Thoracic aorta (tissue), 2 donors: ENCODE measurements at regions not wholly inside any gene's neighbourhood (a gene's known extent, or its start where the extent isn't known, plus 50 kb on each side); places are given as distances from the start of the nearest gene placed in this dataset.

Experiments used
- ATAC-seq: fragments of 150-250 bp; one replicate; pipeline ENCODE4 v1.8.0; 2017; ENCODE audit warnings: low read depth; ENCODE audit not compliant: insufficient number of reproducible peaks, low FRiP score
- DNase-seq: peaks from one replicate; pipeline ENCODE4 v3.0.0-alpha.2; 2020; ENCODE audit warnings: low spot score
- H3K27ac ChIP-seq, 2 donors: fragments of 200-600 bp; sonication (generic); 1 replicate in 1 of 2; 2 replicates in 1 of 2; pipeline ENCODE4 v1.5.1; 2016; ENCODE audit warnings: mild to moderate bottlenecking in 2 of 2, moderate library complexity in 2 of 2
- H3K27me3 ChIP-seq: fragments of 200-600 bp; sonication (generic); replicated peaks from 2 replicates; pipeline ENCODE4 v1.6.0; 2016; ENCODE audit warnings: mild to moderate bottlenecking; ENCODE audit not compliant: insufficient read depth
- H3K36me3 ChIP-seq: fragments of 200-600 bp; sonication (generic); one replicate; pipeline ENCODE4 v1.5.1; 2016
- H3K4me1 ChIP-seq, 2 donors: fragments of 200-600 bp; sonication (generic); 1 replicate in 1 of 2; 2 replicates in 1 of 2; pipeline versions ENCODE4 v1.5.1 to v1.6.0; 2016; ENCODE audit warnings: low read depth in 2 of 2, mild to moderate bottlenecking in 1 of 2; ENCODE audit not compliant: control insufficient read depth in 1 of 2
- H3K4me3 ChIP-seq: fragments of 200-600 bp; sonication (generic); 2 replicates; pipeline ENCODE4 v1.5.1; 2016; ENCODE audit warnings: mild to moderate bottlenecking
- H3K9me3 ChIP-seq: fragments of 200-600 bp; sonication (generic); 2 replicates; pipeline ENCODE4 v1.5.1; 2016
- TF ChIP-seq, protein P1 (sequence below): fragments of 200-600 bp; sonication (generic); IDR thresholded peaks from one replicate; pipeline ENCODE4 v1.5.1; 2019; ENCODE audit warnings: antibody characterized with exemption

DNA sequence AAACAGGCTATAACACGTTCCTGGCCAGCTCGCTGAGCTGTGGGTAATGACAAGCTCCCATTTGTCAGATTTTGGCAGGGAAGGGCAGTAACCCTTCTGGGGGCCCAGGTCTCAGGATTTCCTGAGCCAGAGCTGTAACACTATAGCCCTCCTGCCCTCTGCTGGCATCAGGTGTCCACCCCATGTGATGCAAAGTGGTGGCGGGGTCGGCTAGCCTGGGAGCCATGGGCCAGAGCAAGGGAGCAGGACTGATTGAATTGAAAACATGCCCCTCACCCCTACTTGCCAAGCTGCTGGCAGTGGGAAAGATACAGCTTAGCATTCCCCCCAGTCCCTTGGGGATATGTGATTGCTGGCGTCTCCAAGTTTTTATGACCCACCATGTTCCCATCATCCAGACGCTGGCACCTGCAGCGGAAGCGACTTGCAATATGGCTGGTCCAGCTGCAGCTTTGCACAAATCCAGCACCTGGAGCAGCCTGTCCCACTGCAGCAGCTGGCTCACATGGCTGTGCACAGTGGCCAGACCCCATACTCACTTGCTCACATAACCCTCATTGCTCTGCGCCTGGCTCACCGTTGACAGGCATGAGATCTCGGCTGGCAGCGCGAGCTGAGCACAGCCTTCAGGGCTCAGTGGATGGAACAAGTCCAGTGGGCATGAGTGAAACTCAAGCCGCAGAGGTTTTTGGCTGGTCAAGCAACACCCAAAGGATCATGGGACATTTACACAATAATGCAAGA, 1147.8 kb downstream of the JRKL start:
- Histone ChIP-seq H3K36me3 (no peaks in the 10 kb centered on the region), H3K4me1 (no peaks in the 10 kb centered on the region), H3K27me3 (no peaks in the 10 kb centered on the region), H3K27ac (no peak overlapping the region), H3K9me3 (no peaks in the 10 kb centered on the region), H3K4me3 (no peak overlapping the region)
- TF ChIP-seq, protein P1, sequence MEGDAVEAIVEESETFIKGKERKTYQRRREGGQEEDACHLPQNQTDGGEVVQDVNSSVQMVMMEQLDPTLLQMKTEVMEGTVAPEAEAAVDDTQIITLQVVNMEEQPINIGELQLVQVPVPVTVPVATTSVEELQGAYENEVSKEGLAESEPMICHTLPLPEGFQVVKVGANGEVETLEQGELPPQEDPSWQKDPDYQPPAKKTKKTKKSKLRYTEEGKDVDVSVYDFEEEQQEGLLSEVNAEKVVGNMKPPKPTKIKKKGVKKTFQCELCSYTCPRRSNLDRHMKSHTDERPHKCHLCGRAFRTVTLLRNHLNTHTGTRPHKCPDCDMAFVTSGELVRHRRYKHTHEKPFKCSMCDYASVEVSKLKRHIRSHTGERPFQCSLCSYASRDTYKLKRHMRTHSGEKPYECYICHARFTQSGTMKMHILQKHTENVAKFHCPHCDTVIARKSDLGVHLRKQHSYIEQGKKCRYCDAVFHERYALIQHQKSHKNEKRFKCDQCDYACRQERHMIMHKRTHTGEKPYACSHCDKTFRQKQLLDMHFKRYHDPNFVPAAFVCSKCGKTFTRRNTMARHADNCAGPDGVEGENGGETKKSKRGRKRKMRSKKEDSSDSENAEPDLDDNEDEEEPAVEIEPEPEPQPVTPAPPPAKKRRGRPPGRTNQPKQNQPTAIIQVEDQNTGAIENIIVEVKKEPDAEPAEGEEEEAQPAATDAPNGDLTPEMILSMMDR = no peak
- DNase-seq (no peak), ATAC-seq (no peak)

- DNase-seq (no peak), ATAC-seq (no peak)
- Histone ChIP-seq H3K4me1 (no peaks in the 10 kb centered on the region), H3K27ac (no peak overlapping the region), H3K9me3 (no peaks in the 10 kb centered on the region), H3K27me3 (no peaks in the 10 kb centered on the region), H3K36me3 (no peaks in the 10 kb centered on the region), H3K4me3 (no peak overlapping the region)
- TF ChIP-seq, protein P1 = no peak
Measured at GRCh38 chr11:97544431-97544830, 1154.6 kb downstream of the JRKL start.

DNA sequence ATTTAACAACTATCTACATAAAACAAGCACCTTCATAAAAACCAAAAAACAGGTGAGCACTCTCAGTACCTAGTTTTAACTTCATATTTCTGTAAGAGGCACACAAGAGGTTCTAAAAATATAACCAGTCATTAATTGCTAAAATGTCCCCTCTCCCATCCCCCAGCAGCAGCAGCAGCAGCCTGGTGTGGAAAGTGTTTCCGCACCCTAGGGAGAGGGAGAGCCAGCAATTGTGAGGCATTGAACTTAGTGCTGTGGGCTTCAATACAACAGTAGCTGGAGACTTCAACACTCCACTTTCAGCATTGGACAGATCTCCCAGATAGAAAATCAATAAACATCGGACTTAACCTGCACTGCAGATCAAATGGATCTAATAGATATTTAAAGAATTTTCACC, 1158.5 kb downstream of the JRKL start:
- TF ChIP-seq, protein P1 = no peak
- Histone ChIP-seq H3K27ac (no peak overlapping the region), H3K36me3 (no peaks in the 10 kb centered on the region), H3K27me3 (no peaks in the 10 kb centered on the region), H3K4me3 (no peak overlapping the region), H3K9me3 (no peaks in the 10 kb centered on the region), H3K4me1 (no peaks in the 10 kb centered on the region)
- DNase-seq = no peak
- no peak for ATAC-seq

DNA sequence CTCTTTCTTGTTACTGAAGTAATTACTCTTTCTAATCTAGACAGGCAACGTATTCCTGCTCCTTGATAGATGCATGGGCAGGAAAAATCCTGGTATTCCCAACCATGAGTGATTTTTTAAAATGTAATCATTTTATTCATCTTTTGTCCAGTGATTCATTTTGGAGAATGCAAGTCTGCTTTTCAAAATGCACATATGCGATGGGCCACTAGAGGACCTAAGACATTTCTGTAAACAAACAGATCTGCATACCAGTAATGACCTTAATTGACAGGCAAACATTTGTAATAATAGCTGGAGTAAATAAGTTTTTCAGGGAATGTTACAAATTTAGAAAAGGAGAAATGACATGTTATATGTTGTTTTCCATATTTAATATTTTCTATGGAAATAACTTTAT, 1167.6 kb downstream of the JRKL start:
- DNase-seq (no peak), ATAC-seq (no peak)
- TF ChIP-seq, protein P1 = no peak
- Histone ChIP-seq H3K4me1 (no peaks in the 10 kb centered on the region), H3K27ac (no peak overlapping the region), H3K27me3 (no peaks in the 10 kb centered on the region), H3K4me3 (no peak overlapping the region), H3K9me3 (no peaks in the 10 kb centered on the region), H3K36me3 (no peaks in the 10 kb centered on the region)

GRCh38 chr11:97567801-97568200, 1178.0 kb downstream of the JRKL start:
- no peaks in the 10 kb centered on the region for H3K27me3 ChIP-seq
- H3K9me3 ChIP-seq = no peaks in the 10 kb centered on the region
- TF ChIP-seq, protein P1 = no peak
- DNase-seq (no peak), ATAC-seq (no peak)
- no peak overlapping the region for H3K27ac ChIP-seq
- no peaks in the 10 kb centered on the region for H3K36me3 ChIP-seq
- no peaks in the 10 kb centered on the region for H3K4me1 ChIP-seq
- no peak overlapping the region for H3K4me3 ChIP-seq
